DOHH2 (cell line): ENCODE measurements at regions not wholly inside any gene's neighbourhood (a gene's known extent, or its start where the extent isn't known, plus 50 kb on each side); places are given as distances from the start of the nearest gene placed in this dataset.
A peak's percentile ranks its signal among the peaks of the same experiment; 100 is the strongest.

Experiments
- H3F3A ChIP-seq: fragments of 200-600 bp; sonication (generic), shearing (Covaris generic); 2 replicates; pipeline ENCODE4 v1.6.0; 2016; ENCODE audit warnings: antibody characterized with exemption, mild to moderate bottlenecking; ENCODE audit not compliant: control insufficient read depth, insufficient read depth
- H3K27ac ChIP-seq: fragments of 200-600 bp; sonication (generic); 2 replicates; pipeline ENCODE4 v1.5.1; 2014; ENCODE audit warnings: low read depth, mild to moderate bottlenecking, low read length, moderate library complexity
- H3K27me3 ChIP-seq: fragments of 200-600 bp; sonication (generic); 2 replicates; pipeline ENCODE4 v1.6.1; 2014; ENCODE audit warnings: mild to moderate bottlenecking, low read length, mixed read lengths; ENCODE audit not compliant: control insufficient read depth
- H3K36me3 ChIP-seq: fragments of 200-600 bp; sonication (generic); 2 replicates; pipeline ENCODE4 v1.6.1; 2014; ENCODE audit warnings: mild to moderate bottlenecking, low read length, moderate library complexity, mixed read lengths; ENCODE audit not compliant: control insufficient read depth
- H3K4me1 ChIP-seq: fragments of 200-600 bp; sonication (generic); 2 replicates; pipeline ENCODE4 v1.6.1; 2014; ENCODE audit warnings: mild to moderate bottlenecking, low read length, mixed read lengths; ENCODE audit not compliant: control insufficient read depth
- H3K4me2 ChIP-seq: fragments of 200-600 bp; sonication (generic); 2 replicates; pipeline ENCODE4 v1.6.0; 2014; ENCODE audit warnings: mild to moderate bottlenecking, low read length, moderate library complexity
- H3K4me3 ChIP-seq: fragments of 200-600 bp; sonication (generic); 2 replicates; pipeline ENCODE4 v1.5.1; 2014; ENCODE audit warnings: mild to moderate bottlenecking, low read length, mixed read lengths
- H3K79me2 ChIP-seq: fragments of 200-600 bp; sonication (generic); 2 replicates; pipeline ENCODE4 v1.6.1; 2014; ENCODE audit warnings: mild to moderate bottlenecking, low read length, mixed read lengths; ENCODE audit not compliant: control insufficient read depth
- H3K9me2 ChIP-seq: fragments of 200-600 bp; sonication (generic); replicated peaks from 2 replicates; pipeline ENCODE4 v1.6.1; 2014; ENCODE audit warnings: mild to moderate bottlenecking, low read length, mixed read lengths; ENCODE audit not compliant: control insufficient read depth
- H3K9me3 ChIP-seq: fragments of 200-600 bp; sonication (generic); 2 replicates; pipeline ENCODE4 v1.6.1; 2014; ENCODE audit warnings: antibody characterized with exemption, low read length, mixed read lengths; ENCODE audit not compliant: control insufficient read depth, insufficient read depth
- H4K20me1 ChIP-seq: fragments of 200-600 bp; sonication (generic); 2 replicates; pipeline ENCODE4 v1.6.0; 2014; ENCODE audit warnings: low read depth, mild to moderate bottlenecking, antibody characterized with exemption, low read length, moderate library complexity; ENCODE audit not compliant: control insufficient read depth, insufficient read depth
- CTCF ChIP-seq: fragments of 200-600 bp; sonication (generic); IDR thresholded peaks from one replicate; pipeline ENCODE4 v1.5.1; 2014; ENCODE audit warnings: antibody characterized with exemption, mild to moderate bottlenecking, low read depth, low read length; ENCODE audit not compliant: poor library complexity, severe bottlenecking
- EZH2phosphoT487 ChIP-seq: fragments of 200-600 bp; sonication (generic); IDR thresholded peaks from 2 replicates; pipeline ENCODE4 v1.6.1; 2017; ENCODE audit warnings: borderline replicate concordance, mild to moderate bottlenecking, antibody characterized with exemption, low read length, moderate library complexity, mixed read lengths

DNA sequence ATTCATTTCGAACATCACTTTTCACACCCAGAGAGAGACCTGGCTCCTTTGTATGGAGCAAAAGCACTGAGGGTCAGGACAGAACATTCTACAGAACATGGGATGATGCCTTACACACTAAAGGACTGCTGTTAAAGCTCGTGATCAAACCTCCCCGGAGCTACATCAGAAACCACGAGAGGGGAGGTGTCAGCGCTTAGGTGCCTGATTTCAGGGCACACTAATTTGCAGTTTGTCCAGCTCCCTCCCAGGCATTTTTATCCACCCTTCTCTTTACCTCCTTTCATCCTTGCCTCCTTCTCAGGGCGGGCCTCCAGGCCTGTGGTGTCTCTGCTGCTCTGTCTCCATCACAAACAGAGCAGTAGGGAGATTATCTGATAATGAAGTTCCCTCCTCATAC, 127.5 kb downstream of the VPREB1 start:
- Histone ChIP-seq H4K20me1 (no peaks in the 10 kb centered on the region), H3F3A (peaks cover 47% of the 10 kb centered on the region), H3K4me1 (peaks cover 98% of the 10 kb centered on the region), H3K4me2 (peak overlapping the region; percentile 97), H3K79me2 (peaks cover 3% of the 10 kb centered on the region; the same call in 1 of the 2 replicates), H3K27ac (peak overlapping the region; percentile 93), H3K9me2 (no peaks in the 10 kb centered on the region), H3K36me3 (peaks cover 2% of the 10 kb centered on the region; the same call in 1 of the 2 replicates), H3K27me3 (no peaks in the 10 kb centered on the region), H3K4me3 (no peak overlapping the region), H3K9me3 (no peaks in the 10 kb centered on the region)
- TF ChIP-seq CTCF, result no peak
- no peak for TF ChIP-seq EZH2phosphoT487

GRCh38 chr22:22374163-22374562, 129.6 kb downstream of the VPREB1 start:
- Histone ChIP-seq H3K27ac (peak overlapping the region; percentile 93), H3K9me2 (no peaks in the 10 kb centered on the region), H3K36me3 (peaks cover 4% of the 10 kb centered on the region), H3K4me2 (peak overlapping the region; percentile 86), H3F3A (peaks cover 38% of the 10 kb centered on the region), H3K4me3 (peak overlapping the region; percentile 72), H3K27me3 (no peaks in the 10 kb centered on the region), H4K20me1 (no peaks in the 10 kb centered on the region), H3K9me3 (no peaks in the 10 kb centered on the region), H3K4me1 (peaks cover 98% of the 10 kb centered on the region), H3K79me2 (peaks cover 13% of the 10 kb centered on the region)
- no peak for TF ChIP-seq CTCF
- no peak for TF ChIP-seq EZH2phosphoT487

DNA sequence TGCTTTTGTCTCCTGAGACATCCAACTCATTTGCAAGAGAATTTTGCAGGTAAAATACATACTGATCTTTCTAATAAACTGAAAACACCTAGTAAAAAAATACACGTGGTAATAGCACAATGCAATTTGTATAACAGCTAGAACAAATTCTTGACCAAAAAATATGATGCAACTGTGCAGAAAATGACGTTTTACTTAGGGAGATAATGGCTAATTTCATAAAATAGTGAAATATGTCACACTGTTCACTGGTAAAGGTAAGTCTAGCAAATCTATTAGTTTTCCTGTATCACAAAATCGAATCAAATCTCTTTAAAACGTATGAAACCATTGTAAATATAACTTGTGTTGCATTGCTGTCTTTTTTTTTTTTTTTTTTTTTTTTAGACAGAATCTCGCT, 130.0 kb downstream of the VPREB1 start:
- Histone ChIP-seq H3K27ac (peak overlapping the region; percentile 93), H3K9me3 (no peaks in the 10 kb centered on the region), H3K4me2 (peak overlapping the region; percentile 86), H3K4me3 (peak overlapping the region; percentile 72), H3K27me3 (no peaks in the 10 kb centered on the region), H3K79me2 (peaks cover 13% of the 10 kb centered on the region), H3K9me2 (no peaks in the 10 kb centered on the region), H3F3A (peaks cover 41% of the 10 kb centered on the region), H3K36me3 (peaks cover 4% of the 10 kb centered on the region), H3K4me1 (peaks cover 100% of the 10 kb centered on the region), H4K20me1 (no peaks in the 10 kb centered on the region)
- TF ChIP-seq EZH2phosphoT487 (no peak), CTCF (no peak)
